ENCODE measurements at regions not wholly inside any gene's neighbourhood (a gene's known extent, or its start where the extent isn't known, plus 50 kb on each side); places are given as distances from the start of the nearest gene placed in this dataset.
"Not testable (repeated sequence)": the region's sequence is repeated elsewhere in the genome, so short reads cannot be mapped to it uniquely, and the experiment has no call there.

DNA sequence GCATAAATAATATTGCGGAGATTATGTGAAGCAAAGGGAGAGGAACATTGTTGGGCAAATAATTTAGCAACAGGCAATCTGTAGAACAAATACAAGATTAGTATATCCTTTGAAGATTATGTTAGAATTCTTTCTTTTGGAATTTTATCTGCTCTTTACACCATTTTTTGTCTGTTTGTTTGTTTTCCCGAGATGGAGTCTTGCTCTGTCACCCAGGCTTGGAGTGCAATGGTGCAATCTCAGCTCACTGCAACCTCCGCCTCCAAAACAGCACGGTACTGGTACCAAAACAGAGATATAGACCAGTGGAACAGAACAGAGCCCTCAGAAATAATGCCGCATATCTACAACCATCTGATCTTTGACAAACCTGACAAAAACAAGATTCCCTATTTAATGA is 250.3 kb downstream of the FSIP2 start:
- TF ChIP-seq, protein P1, sequence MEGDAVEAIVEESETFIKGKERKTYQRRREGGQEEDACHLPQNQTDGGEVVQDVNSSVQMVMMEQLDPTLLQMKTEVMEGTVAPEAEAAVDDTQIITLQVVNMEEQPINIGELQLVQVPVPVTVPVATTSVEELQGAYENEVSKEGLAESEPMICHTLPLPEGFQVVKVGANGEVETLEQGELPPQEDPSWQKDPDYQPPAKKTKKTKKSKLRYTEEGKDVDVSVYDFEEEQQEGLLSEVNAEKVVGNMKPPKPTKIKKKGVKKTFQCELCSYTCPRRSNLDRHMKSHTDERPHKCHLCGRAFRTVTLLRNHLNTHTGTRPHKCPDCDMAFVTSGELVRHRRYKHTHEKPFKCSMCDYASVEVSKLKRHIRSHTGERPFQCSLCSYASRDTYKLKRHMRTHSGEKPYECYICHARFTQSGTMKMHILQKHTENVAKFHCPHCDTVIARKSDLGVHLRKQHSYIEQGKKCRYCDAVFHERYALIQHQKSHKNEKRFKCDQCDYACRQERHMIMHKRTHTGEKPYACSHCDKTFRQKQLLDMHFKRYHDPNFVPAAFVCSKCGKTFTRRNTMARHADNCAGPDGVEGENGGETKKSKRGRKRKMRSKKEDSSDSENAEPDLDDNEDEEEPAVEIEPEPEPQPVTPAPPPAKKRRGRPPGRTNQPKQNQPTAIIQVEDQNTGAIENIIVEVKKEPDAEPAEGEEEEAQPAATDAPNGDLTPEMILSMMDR (IDR thresholded peaks at IDR 0.05): not testable (repeated sequence)
- not testable (repeated sequence) for TF ChIP-seq POLR2A, POLR2AphosphoS5 (IDR thresholded peaks at IDR 0.05)
